KBM-7 (cell line): ENCODE measurements at regions not wholly inside any gene's neighbourhood (a gene's known extent, or its start where the extent isn't known, plus 50 kb on each side); places are given as distances from the start of the nearest gene placed in this dataset.
"Not testable (repeated sequence)": the region's sequence is repeated elsewhere in the genome, so short reads cannot be mapped to it uniquely, and the experiment has no call there.

ENCODE experiments used
- DNase-seq: peaks from one replicate; pipeline ENCODE4 v3.0.0-alpha.2; 2015
- in situ Hi-C: fragments of 300-500 bp; cut with MboI; formaldehyde crosslinking; loops from 2 replicates; pipeline ENCODE4 v1.14.3; 2020; ENCODE audit warnings: low sequenced_read_pairs, low pct_unique_long_range_greater_than_20kb, mixed read lengths

GRCh38 chr6:122214605-122215318 is 184.7 kb upstream of the HSF2 start:
- DNase-seq, result no peak
- in situ Hi-C loops, result no loop called here

GRCh38 chr6:122220254-122220653 is 179.2 kb upstream of the HSF2 start:
- DNase-seq, result no peak
- in situ Hi-C loops, result no loop called here

- no peak for DNase-seq
- in situ Hi-C loops, result no loop called here
Observed at GRCh38 chr6:122222761-122223160, 176.7 kb upstream of the HSF2 start.

- no peak for DNase-seq
- in situ Hi-C loops, result no loop called here
Observed at GRCh38 chr6:122223251-122223650, 176.2 kb upstream of the HSF2 start.

- no peak for DNase-seq
- in situ Hi-C loops, result no loop called here
Observed at GRCh38 chr6:122238861-122239260, 160.6 kb upstream of the HSF2 start.

GRCh38 chr6:122246906-122247658 is 152.4 kb upstream of the HSF2 start:
- DNase-seq, result no peak
- in situ Hi-C loops, result no loop called here

GRCh38 chr6:122248001-122248669 is 151.3 kb upstream of the HSF2 start:
- DNase-seq, result no peak
- in situ Hi-C loops, result no loop called here

- no peak for DNase-seq
- in situ Hi-C loops, result no loop called here
Observed at GRCh38 chr6:122248844-122249243, 150.6 kb upstream of the HSF2 start.

GRCh38 chr6:122258839-122259238 is 140.6 kb upstream of the HSF2 start:
- in situ Hi-C loops, result no loop called here
- no peak for DNase-seq

- DNase-seq, result no peak
- in situ Hi-C loops, result no loop called here
Observed at GRCh38 chr6:122264557-122264956, 134.9 kb upstream of the HSF2 start.

- in situ Hi-C loops, result no loop called here
- DNase-seq, result no peak
Observed at GRCh38 chr6:122265755-122266154, 133.7 kb upstream of the HSF2 start.

- in situ Hi-C loops, result no loop called here
- DNase-seq, result peak; percentile 9
Observed at GRCh38 chr6:122268394-122268793, 131.1 kb upstream of the HSF2 start.

- no peak for DNase-seq
- in situ Hi-C loops, result no loop called here
Observed at GRCh38 chr6:122276637-122277036, 122.8 kb upstream of the HSF2 start.

- in situ Hi-C loops, DNase-seq: not testable (repeated sequence)
Observed at GRCh38 chr6:122280105-122281021, 119.1 kb upstream of the HSF2 start.

- DNase-seq, result no peak
- in situ Hi-C loops, result no loop called here
Observed at GRCh38 chr6:122283884-122284283, 115.6 kb upstream of the HSF2 start.

- no peak for DNase-seq
- in situ Hi-C loops, result no loop called here
Observed at GRCh38 chr6:122284848-122285247, 114.6 kb upstream of the HSF2 start.

GRCh38 chr6:122285292-122285913 is 114.0 kb upstream of the HSF2 start:
- no peak for DNase-seq

GRCh38 chr6:122286512-122286911 is 112.9 kb upstream of the HSF2 start:
- in situ Hi-C loops, result no loop called here

More at GRCh38 chr6:122285292-122285913, 114.0 kb upstream of the HSF2 start:
- in situ Hi-C loops, result no loop called here

More at GRCh38 chr6:122286512-122286911, 112.9 kb upstream of the HSF2 start:
- no peak for DNase-seq
